Natural killer cell (primary cell): ENCODE measurements at regions not wholly inside any gene's neighbourhood (a gene's known extent, or its start where the extent isn't known, plus 50 kb on each side); places are given as distances from the start of the nearest gene placed in this dataset.

Experiments
- ATAC-seq, 3 donors: fragments of 150-1000 bp in 2 of 3; fragments of 200-7000 bp in 1 of 3; cut with Tn5 transposase; 1 replicate in 1 of 3; 2 replicates in 2 of 3; pipeline ENCODE4 v1.10.0; 2021; ENCODE audit warnings: mild to moderate bottlenecking in 2 of 3, moderate library complexity in 2 of 3
- DNase-seq, 2 donors: peaks; one replicate each; pipeline versions ENCODE4 v3.0.0 to v3.0.0-alpha.2; 2013 to 2021; ENCODE audit warnings: mixed read lengths in 1 of 2
- H3K27ac ChIP-seq: one replicate; pipeline ENCODE4 v1.5.1; 2013; ENCODE audit warnings: mild to moderate bottlenecking, low read length
- H3K27me3 ChIP-seq: one replicate; pipeline ENCODE4 v1.6.1; 2013; ENCODE audit warnings: low read length; ENCODE audit not compliant: control insufficient read depth, insufficient read depth
- H3K36me3 ChIP-seq: one replicate; pipeline ENCODE4 v1.6.1; 2013; ENCODE audit warnings: low read length; ENCODE audit not compliant: control insufficient read depth, insufficient read depth
- H3K4me1 ChIP-seq: one replicate; pipeline ENCODE4 v1.6.1; 2013; ENCODE audit warnings: low read length; ENCODE audit not compliant: control insufficient read depth, insufficient read depth
- H3K4me3 ChIP-seq: one replicate; pipeline ENCODE4 v1.5.1; 2013; ENCODE audit warnings: low read length
- H3K9me3 ChIP-seq: one replicate; pipeline ENCODE4 v1.6.1; 2013; ENCODE audit warnings: low read length; ENCODE audit not compliant: control insufficient read depth, insufficient read depth
- H3K27ac Mint-ChIP-seq, 2 donors: one replicate each; pipeline ENCODE4 v1.8.0; 2022; ENCODE audit warnings: mild to moderate bottlenecking in 2 of 2, mixed read lengths in 2 of 2, moderate library complexity in 1 of 2
- H3K27me3 Mint-ChIP-seq, 2 donors: one replicate each; pipeline ENCODE4 v1.8.0; 2022; ENCODE audit warnings: low read depth in 2 of 2, mixed read lengths in 2 of 2
- H3K36me3 Mint-ChIP-seq: one replicate; pipeline ENCODE4 v1.8.0; 2022; ENCODE audit warnings: mixed read lengths
- H3K4me1 Mint-ChIP-seq, 2 donors: one replicate each; pipeline ENCODE4 v1.8.0; 2022; ENCODE audit warnings: mixed read lengths in 2 of 2
- H3K4me3 Mint-ChIP-seq: one replicate; pipeline ENCODE4 v1.8.0; 2022; ENCODE audit warnings: mild to moderate bottlenecking, moderate library complexity, mixed read lengths
- H3K9me3 Mint-ChIP-seq, 2 donors: one replicate each; pipeline ENCODE4 v1.8.0; 2022; ENCODE audit warnings: mixed read lengths in 2 of 2
- CTCF ChIP-seq: fragments of 200-600 bp; IDR thresholded peaks from one replicate; pipeline ENCODE4 v1.8.0; 2022; ENCODE audit warnings: antibody characterized with exemption
- WGBS: methylation state at CpG from one replicate; pipeline ENCODE4 v1.1.7; 2013; ENCODE audit warnings: missing lambda C conversion rate; ENCODE audit not compliant: insufficient coverage; 5-methylcytosine and 5-hydroxymethylcytosine counted together
- intact Hi-C: fragments of 100-400 bp; cut with micrococcal nuclease; formaldehyde crosslinking; loops from one replicate; pipeline ENCODE4 v1.14.2; 2022

GRCh38 chr15:99445272-99445850 is 120.4 kb upstream of the MEF2A start:
- no peaks in the 10 kb centered on the region for H3K9me3 Mint-ChIP-seq
- H3K4me1 Mint-ChIP-seq = peaks cover 7 to 10% of the 10 kb centered on the region in 2 donors
- no peak for DNase-seq
- Histone ChIP-seq H3K27ac (no peak overlapping the region), H3K4me1 (peaks cover 14% of the 10 kb centered on the region), H3K36me3 (no peaks in the 10 kb centered on the region), H3K9me3 (no peaks in the 10 kb centered on the region), H3K4me3 (no peak overlapping the region), H3K27me3 (no peaks in the 10 kb centered on the region)
- no peak overlapping the region for H3K4me3 Mint-ChIP-seq
- TF ChIP-seq CTCF = no peak
- intact Hi-C loops = no loop called here
- ATAC-seq = no peak
- 85% methylated on average over 9 of the region's 10 CpGs for WGBS
- peaks cover 19 to 24% of the 10 kb centered on the region in 2 donors for H3K27me3 Mint-ChIP-seq
- H3K27ac Mint-ChIP-seq = no peak overlapping the region
- no peaks in the 10 kb centered on the region for H3K36me3 Mint-ChIP-seq

GRCh38 chr15:99446565-99447496 is 119.0 kb upstream of the MEF2A start:
- TF ChIP-seq CTCF = no peak
- Mint-ChIP-seq H3K27me3 (peaks cover 21 to 30% of the 10 kb centered on the region in 2 donors), H3K9me3 (no peaks in the 10 kb centered on the region), H3K4me3 (no peak overlapping the region), H3K4me1 (peaks cover 7 to 24% of the 10 kb centered on the region in 2 donors), H3K36me3 (no peaks in the 10 kb centered on the region), H3K27ac (no peak overlapping the region)
- ATAC-seq (no peak), DNase-seq (peak in 1 of 2 donors; percentile 10)
- H3K4me1 ChIP-seq = peaks cover 29% of the 10 kb centered on the region
- no peak overlapping the region for H3K27ac ChIP-seq
- H3K36me3 ChIP-seq = no peaks in the 10 kb centered on the region
- no peak overlapping the region for H3K4me3 ChIP-seq
- H3K27me3 ChIP-seq = peaks cover 2% of the 10 kb centered on the region
- WGBS = 92% methylated on average over 35 of the region's 35 CpGs
- no peaks in the 10 kb centered on the region for H3K9me3 ChIP-seq
- intact Hi-C loops = no loop called here

- no peak overlapping the region for H3K27ac ChIP-seq
- Mint-ChIP-seq H3K27me3 (peaks cover 21 to 29% of the 10 kb centered on the region in 2 donors), H3K4me3 (no peak overlapping the region), H3K27ac (no peak overlapping the region), H3K36me3 (no peaks in the 10 kb centered on the region), H3K4me1 (peaks cover 8 to 29% of the 10 kb centered on the region in 2 donors), H3K9me3 (no peaks in the 10 kb centered on the region)
- DNase-seq (peak in 1 of 2 donors; percentile 9), ATAC-seq (no peak)
- H3K9me3 ChIP-seq = no peaks in the 10 kb centered on the region
- peaks cover 2% of the 10 kb centered on the region for H3K27me3 ChIP-seq
- TF ChIP-seq CTCF = no peak
- H3K36me3 ChIP-seq = no peaks in the 10 kb centered on the region
- intact Hi-C loops = no loop called here
- no peak overlapping the region for H3K4me3 ChIP-seq
- 54% methylated on average over 25 of the region's 28 CpGs for WGBS
- H3K4me1 ChIP-seq = peaks cover 38% of the 10 kb centered on the region
Observed at GRCh38 chr15:99447497-99448371, 118.0 kb upstream of the MEF2A start.
